B cell (primary cell): ENCODE measurements at regions not wholly inside any gene's neighbourhood (a gene's known extent, or its start where the extent isn't known, plus 50 kb on each side); places are given as distances from the start of the nearest gene placed in this dataset.

Source experiments
- ATAC-seq: fragments of 200-7000 bp; cut with Tn5 transposase; one replicate; pipeline ENCODE4 v1.10.0; 2021; ENCODE audit warnings: low read depth, mild to moderate bottlenecking, moderate number of reproducible peaks, moderate library complexity
- CTCF ChIA-PET: fragments of 350-600 bp; sonication (Branson Sonifier 250); formaldehyde crosslinking; loops from one replicate; lab custom pipeline; 2021; ENCODE audit warnings: antibody characterized with exemption, inconsistent platforms; lab: Charles Lee
- POLR2A ChIA-PET: fragments of 350-600 bp; sonication (Branson Sonifier 250); formaldehyde crosslinking; loops from one replicate; lab custom pipeline; 2021; ENCODE audit warnings: antibody characterized with exemption; lab: Charles Lee
- DNase-seq: peaks from one replicate; pipeline ENCODE4 v3.0.0; 2013
- H2AFZ ChIP-seq: 2 replicates; pipeline ENCODE4 v1.6.1; 2012; ENCODE audit warnings: mild to moderate bottlenecking, low read depth, low read length; ENCODE audit not compliant: insufficient read depth, poor library complexity, severe bottlenecking
- H3K27ac ChIP-seq, 2 donors: 1 replicate in 1 of 2; 2 replicates in 1 of 2; pipeline ENCODE4 v1.5.1; 2012 to 2013; ENCODE audit warnings: low read length in 2 of 2, mild to moderate bottlenecking in 2 of 2, moderate library complexity in 1 of 2
- H3K27me3 ChIP-seq, 4 experiments: fragments of 200-600 bp in 1 of 4; sonication (generic) in 1 of 4; replicated peaks in 1 of 4; 1 replicate in 2 of 4; 2 replicates in 2 of 4; pipeline versions ENCODE4 v1.6.1 to v1.7.0; 2013 to 2016; ENCODE audit warnings: low read length in 3 of 4, mild to moderate bottlenecking in 2 of 4, mixed read lengths in 1 of 4, moderate library complexity in 1 of 4; ENCODE audit not compliant: insufficient read depth in 4 of 4, control insufficient read depth in 3 of 4; ENCODE audit errors: control extremely low read depth in 1 of 4
- H3K36me3 ChIP-seq, 2 experiments: replicated peaks in 1 of 2; 1 replicate in 1 of 2; 2 replicates in 1 of 2; pipeline versions ENCODE4 v1.6.1 to v1.7.1; 2013; ENCODE audit warnings: low read length in 1 of 2; ENCODE audit not compliant: insufficient read depth in 2 of 2, control insufficient read depth in 1 of 2; ENCODE audit errors: control extremely low read depth in 1 of 2, extremely low read depth in 1 of 2
- H3K4me1 ChIP-seq, 2 donors: fragments of 200-600 bp in 1 of 2; sonication (generic) in 1 of 2; 1 replicate in 1 of 2; 2 replicates in 1 of 2; pipeline versions ENCODE4 v1.5.1 to v1.6.1; 2013 to 2017; ENCODE audit warnings: low read length in 2 of 2; ENCODE audit not compliant: control insufficient read depth in 2 of 2, insufficient read depth in 2 of 2
- H3K4me2 ChIP-seq: replicated peaks from 2 replicates; pipeline ENCODE3; 2012; ENCODE audit warnings: mild to moderate bottlenecking, low read depth, low read length; ENCODE audit not compliant: poor library complexity, severe bottlenecking
- H3K4me3 ChIP-seq, 5 experiments: fragments of 200-600 bp in 1 of 5; sonication (generic) in 1 of 5; 1 replicate in 3 of 5; 2 replicates in 2 of 5; pipeline versions ENCODE4 v1.5.1 to v1.7.0; 2011 to 2016; ENCODE audit warnings: low read length in 4 of 5, mild to moderate bottlenecking in 4 of 5, low read depth in 2 of 5, control low read depth in 1 of 5, moderate library complexity in 1 of 5; ENCODE audit not compliant: insufficient read depth in 1 of 5; ENCODE audit errors: control extremely low read depth in 1 of 5, extremely low read depth in 1 of 5
- H3K79me2 ChIP-seq: fragments of 200-600 bp; sonication (generic); one replicate; pipeline ENCODE4 v1.6.0; 2016; ENCODE audit warnings: low read length; ENCODE audit not compliant: control insufficient read depth, insufficient read depth
- H3K9ac ChIP-seq: fragments of 200-600 bp; sonication (generic); 2 replicates; pipeline ENCODE4 v1.6.1; 2017; ENCODE audit warnings: mild to moderate bottlenecking, low read length, moderate library complexity
- H3K9me3 ChIP-seq, 3 donors: one replicate each; pipeline versions ENCODE4 v1.6.1 to v1.7.1; 2013; ENCODE audit warnings: low read length in 2 of 3; ENCODE audit not compliant: control insufficient read depth in 2 of 3, insufficient read depth in 1 of 3; ENCODE audit errors: control extremely low read depth in 1 of 3
- H4K20me1 ChIP-seq: 2 replicates; pipeline ENCODE4 v1.6.0; 2012; ENCODE audit warnings: mild to moderate bottlenecking, low read length; ENCODE audit not compliant: insufficient read depth, control insufficient read depth, poor library complexity, severe bottlenecking
- H3K27ac Mint-ChIP-seq: one replicate; pipeline ENCODE4 v1.8.0; 2021; ENCODE audit warnings: mixed read lengths
- H3K27me3 Mint-ChIP-seq: one replicate; pipeline ENCODE4 v1.8.0; 2021; ENCODE audit warnings: mixed read lengths
- H3K4me1 Mint-ChIP-seq: one replicate; pipeline ENCODE4 v1.8.0; 2021; ENCODE audit warnings: mixed read lengths
- H3K4me3 Mint-ChIP-seq: one replicate; pipeline ENCODE4 v1.8.0; 2021; ENCODE audit warnings: mixed read lengths
- H3K9me3 Mint-ChIP-seq: one replicate; pipeline ENCODE4 v1.8.0; 2022; ENCODE audit warnings: mixed read lengths; ENCODE audit not compliant: insufficient read depth
- EZH2 ChIP-seq: IDR thresholded peaks from 2 replicates; pipeline ENCODE4 v1.6.1; 2012; ENCODE audit warnings: borderline replicate concordance, low read depth, mild to moderate bottlenecking, moderate library complexity, low read length; ENCODE audit not compliant: insufficient read depth, poor library complexity, severe bottlenecking
- WGBS: methylation state at CpG from one replicate; pipeline ENCODE4 v1.1.5; 2013; ENCODE audit warnings: missing lambda C conversion rate; ENCODE audit not compliant: insufficient coverage; 5-methylcytosine and 5-hydroxymethylcytosine counted together
- intact Hi-C: fragments of 100-400 bp; cut with micrococcal nuclease; formaldehyde crosslinking; loops from one replicate; pipeline ENCODE4 v1.10.0; 2022
- TF ChIP-seq, protein P1 (sequence below): fragments of 200-600 bp; IDR thresholded peaks from one replicate; pipeline ENCODE4 v1.8.0; 2022; ENCODE audit warnings: antibody characterized with exemption, mild to moderate bottlenecking

DNA sequence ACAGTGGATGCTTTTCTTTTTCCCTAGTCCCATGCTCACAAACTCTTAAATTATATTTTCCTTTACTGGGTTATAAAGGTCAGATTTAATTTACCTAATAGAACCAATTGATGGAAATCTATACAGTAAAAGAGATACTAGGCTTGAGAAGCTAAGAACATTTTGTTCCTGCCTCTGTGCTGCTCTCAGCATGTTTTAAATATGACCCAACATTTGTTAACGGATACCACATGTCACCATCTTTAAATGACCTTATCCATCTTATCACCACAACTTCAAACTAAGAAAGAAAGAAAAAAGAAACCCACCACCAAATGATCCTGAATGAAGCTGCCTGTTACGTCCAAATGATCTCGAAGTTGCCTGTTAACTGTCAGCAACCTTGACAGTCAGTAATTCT is 334.7 kb upstream of the ZNF608 start:
- no peak for DNase-seq
- WGBS = 100% methylated on average over 1 of the region's 3 CpGs
- Mint-ChIP-seq H3K4me3 (no peak overlapping the region), H3K27me3 (no peaks in the 10 kb centered on the region), H3K27ac (no peak overlapping the region), H3K4me1 (no peaks in the 10 kb centered on the region), H3K9me3 (no peaks in the 10 kb centered on the region)
- ATAC-seq = no peak
- intact Hi-C loops = no loop called here
- Histone ChIP-seq H3K27me3 (no peaks in the 10 kb centered on the region), H3K79me2 (no peaks in the 10 kb centered on the region), H3K27ac (no peak overlapping the region), H3K4me2 (no peak overlapping the region), H3K4me3 (no peak overlapping the region), H3K9me3 (peaks cover 0 to 3% (median 0%) of the 10 kb centered on the region in 3 donors), H3K4me1 (no peaks in the 10 kb centered on the region), H3K36me3 (no peaks in the 10 kb centered on the region), H4K20me1 (no peaks in the 10 kb centered on the region), H2AFZ (no peak overlapping the region), H3K9ac (no peak overlapping the region)
- TF ChIP-seq, protein P1, sequence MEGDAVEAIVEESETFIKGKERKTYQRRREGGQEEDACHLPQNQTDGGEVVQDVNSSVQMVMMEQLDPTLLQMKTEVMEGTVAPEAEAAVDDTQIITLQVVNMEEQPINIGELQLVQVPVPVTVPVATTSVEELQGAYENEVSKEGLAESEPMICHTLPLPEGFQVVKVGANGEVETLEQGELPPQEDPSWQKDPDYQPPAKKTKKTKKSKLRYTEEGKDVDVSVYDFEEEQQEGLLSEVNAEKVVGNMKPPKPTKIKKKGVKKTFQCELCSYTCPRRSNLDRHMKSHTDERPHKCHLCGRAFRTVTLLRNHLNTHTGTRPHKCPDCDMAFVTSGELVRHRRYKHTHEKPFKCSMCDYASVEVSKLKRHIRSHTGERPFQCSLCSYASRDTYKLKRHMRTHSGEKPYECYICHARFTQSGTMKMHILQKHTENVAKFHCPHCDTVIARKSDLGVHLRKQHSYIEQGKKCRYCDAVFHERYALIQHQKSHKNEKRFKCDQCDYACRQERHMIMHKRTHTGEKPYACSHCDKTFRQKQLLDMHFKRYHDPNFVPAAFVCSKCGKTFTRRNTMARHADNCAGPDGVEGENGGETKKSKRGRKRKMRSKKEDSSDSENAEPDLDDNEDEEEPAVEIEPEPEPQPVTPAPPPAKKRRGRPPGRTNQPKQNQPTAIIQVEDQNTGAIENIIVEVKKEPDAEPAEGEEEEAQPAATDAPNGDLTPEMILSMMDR = no peak
- no peak for TF ChIP-seq EZH2
- ChIA-PET POLR2A (no interaction called here), CTCF (no interaction called here)

DNA sequence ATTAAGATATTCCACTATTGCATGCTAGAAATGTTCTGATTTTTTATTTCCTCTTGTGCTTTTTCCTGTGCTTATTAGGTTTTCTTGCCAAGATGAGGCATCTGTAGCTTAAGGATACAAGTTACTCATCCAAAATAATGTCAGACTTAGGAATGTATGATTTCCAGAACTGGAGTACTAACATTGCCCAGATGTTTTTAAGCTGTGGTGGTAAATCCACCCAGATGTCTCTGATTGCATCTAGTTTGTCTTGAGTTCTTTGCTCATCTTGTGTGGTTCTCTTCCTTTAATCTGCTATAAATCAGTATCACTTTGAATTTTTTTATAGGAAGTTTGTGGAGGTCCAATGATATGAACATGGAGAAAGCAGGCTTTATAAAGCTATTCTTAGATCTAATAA is 337.5 kb upstream of the ZNF608 start:
- TF ChIP-seq, protein P1 = no peak
- no peak for TF ChIP-seq EZH2
- no peak for ATAC-seq
- no peaks in the 10 kb centered on the region for H3K4me1 ChIP-seq
- no peaks in the 10 kb centered on the region for H3K27me3 ChIP-seq
- Mint-ChIP-seq H3K4me3 (no peak overlapping the region), H3K27me3 (no peaks in the 10 kb centered on the region), H3K4me1 (no peaks in the 10 kb centered on the region), H3K27ac (no peak overlapping the region), H3K9me3 (no peaks in the 10 kb centered on the region)
- no peaks in the 10 kb centered on the region for H3K79me2 ChIP-seq
- peaks cover 0 to 7% (median 0%) of the 10 kb centered on the region in 3 donors for H3K9me3 ChIP-seq
- ChIA-PET CTCF (no interaction called here), POLR2A (no interaction called here)
- no peak for DNase-seq
- no peak overlapping the region for H3K9ac ChIP-seq
- no peak overlapping the region for H3K27ac ChIP-seq
- no peak overlapping the region for H2AFZ ChIP-seq
- no peak overlapping the region for H3K4me2 ChIP-seq
- intact Hi-C loops = no loop called here
- H4K20me1 ChIP-seq = no peaks in the 10 kb centered on the region
- H3K4me3 ChIP-seq = no peak overlapping the region
- no peaks in the 10 kb centered on the region for H3K36me3 ChIP-seq
